Epithelial cell of proximal tubule (primary cell): ENCODE measurements at regions not wholly inside any gene's neighbourhood (a gene's known extent, or its start where the extent isn't known, plus 50 kb on each side); places are given as distances from the start of the nearest gene placed in this dataset.
A peak's percentile ranks its signal among the peaks of the same experiment; 100 is the strongest.

Source experiments
- DNase-seq: peaks from one replicate; pipeline ENCODE4 v3.0.0-alpha.2; 2011; ENCODE audit warnings: low read depth
- H3K4me3 ChIP-seq: 2 replicates; pipeline ENCODE4 v1.5.1; 2011; ENCODE audit warnings: low read depth, mild to moderate bottlenecking, low read length
- CTCF ChIP-seq: conservative IDR thresholded peaks from 2 replicates; pipeline ENCODE4 v1.5.1; 2012; ENCODE audit warnings: low read depth, mild to moderate bottlenecking, low read length

GRCh38 chr10:107834706-107835105 lies 670.2 kb upstream of the SORCS1 start:
- H3K4me3 ChIP-seq, result no peak overlapping the region
- no peak for DNase-seq
- TF ChIP-seq CTCF, result no peak

GRCh38 chr10:107831772-107832171 lies 667.3 kb upstream of the SORCS1 start:
- no peak for DNase-seq
- H3K4me3 ChIP-seq, result no peak overlapping the region
- no peak for TF ChIP-seq CTCF

- H3K4me3 ChIP-seq, result no peak overlapping the region
- TF ChIP-seq CTCF, result no peak
- DNase-seq, result no peak
Measured at GRCh38 chr10:107829161-107829560, 664.7 kb upstream of the SORCS1 start.

- no peak for DNase-seq
- H3K4me3 ChIP-seq, result no peak overlapping the region
- no peak for TF ChIP-seq CTCF
Measured at GRCh38 chr10:107826171-107826570, 661.7 kb upstream of the SORCS1 start.

GRCh38 chr10:107814865-107815487 lies 650.5 kb upstream of the SORCS1 start:
- TF ChIP-seq CTCF, result peak; percentile 90
- DNase-seq, result peak; percentile 44
- no peak overlapping the region for H3K4me3 ChIP-seq

GRCh38 chr10:107813451-107814162 lies 649.1 kb upstream of the SORCS1 start:
- TF ChIP-seq CTCF, result no peak
- no peak for DNase-seq
- H3K4me3 ChIP-seq, result no peak overlapping the region

- no peak overlapping the region for H3K4me3 ChIP-seq
- no peak for DNase-seq
- TF ChIP-seq CTCF, result no peak
Measured at GRCh38 chr10:107809889-107810288, 645.4 kb upstream of the SORCS1 start.
